GM21360 (cell line): ENCODE measurements at regions not wholly inside any gene's neighbourhood (a gene's known extent, or its start where the extent isn't known, plus 50 kb on each side); places are given as distances from the start of the nearest gene placed in this dataset.

Source experiments
- ATAC-seq: cut with Tn5 transposase; IDR thresholded peaks from one replicate; pipeline ENCODE4 v1.9.1; 2021; ENCODE audit warnings: mild to moderate bottlenecking, moderate library complexity; ENCODE audit not compliant: unreplicated experiment

- no peak for ATAC-seq
Measured at GRCh38 chr18:55166260-55166598, 207.0 kb upstream of the CCDC68 start.

- ATAC-seq: no peak
Measured at GRCh38 chr18:55163550-55163949, 204.3 kb upstream of the CCDC68 start.

DNA sequence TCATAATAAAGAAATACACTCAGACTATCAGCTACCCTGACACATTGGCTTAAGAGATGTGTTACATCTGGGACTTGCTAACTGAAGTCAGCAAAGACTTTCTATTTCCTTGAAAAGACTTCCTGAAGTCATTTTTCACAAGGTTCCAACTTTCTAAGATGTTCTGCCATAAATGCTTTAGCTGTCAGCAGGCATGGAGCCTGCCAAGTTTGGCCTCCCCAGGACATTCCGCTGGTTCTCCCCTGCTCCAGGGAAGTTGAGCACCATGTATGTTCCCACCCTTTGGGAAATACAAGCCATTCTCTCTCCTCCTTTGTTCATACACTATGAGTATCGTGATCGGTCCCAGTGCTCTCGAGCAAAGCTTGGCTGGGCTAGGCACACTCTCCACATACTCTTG, 202.7 kb upstream of the CCDC68 start:
- no peak for ATAC-seq

DNA sequence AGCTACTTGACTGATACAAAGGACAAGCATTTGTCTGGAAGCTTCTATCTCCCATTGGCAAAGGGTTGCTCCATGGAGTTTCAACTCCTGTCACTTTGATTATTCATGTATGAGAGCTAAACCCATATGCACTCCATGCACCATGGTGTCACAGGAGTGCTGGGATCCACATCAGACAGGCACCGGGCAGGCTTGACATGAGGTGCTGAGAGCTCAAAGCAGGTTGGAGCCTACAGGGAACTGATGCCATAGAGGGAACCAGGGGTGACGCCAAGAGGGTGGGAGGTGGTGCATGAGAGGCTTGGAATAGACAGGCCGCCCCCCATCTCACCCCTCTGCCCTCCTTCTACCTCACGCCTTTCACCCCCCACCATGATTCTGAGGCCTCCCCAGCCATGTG, 199.8 kb upstream of the CCDC68 start:
- ATAC-seq: no peak

GRCh38 chr18:55158570-55158969, 199.3 kb upstream of the CCDC68 start:
- no peak for ATAC-seq

DNA sequence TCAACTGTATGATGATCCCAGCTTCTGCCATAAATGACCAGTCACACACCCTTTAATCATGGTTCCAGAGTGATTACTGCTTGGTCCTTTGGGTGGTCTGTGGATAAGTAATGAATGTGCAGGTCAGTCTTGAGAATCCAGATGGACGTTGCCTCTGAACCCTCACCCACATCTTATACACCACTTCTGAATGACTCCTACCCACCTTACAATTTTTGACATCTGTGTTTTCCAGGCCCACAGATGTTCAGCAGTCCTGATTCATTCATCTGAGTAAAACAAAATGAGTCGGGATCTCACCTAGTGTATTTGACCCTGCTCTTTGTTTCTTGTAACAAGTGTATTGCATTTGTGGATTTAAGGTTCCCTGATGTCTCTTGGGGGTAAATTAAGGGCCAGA, 194.1 kb upstream of the CCDC68 start:
- ATAC-seq: no peak

GRCh38 chr18:55152801-55153200, 193.5 kb upstream of the CCDC68 start:
- ATAC-seq: no peak

- no peak for ATAC-seq
Measured at GRCh38 chr18:55149994-55150393, 190.7 kb upstream of the CCDC68 start.

- no peak for ATAC-seq
Measured at GRCh38 chr18:55147791-55148190, 188.5 kb upstream of the CCDC68 start.

GRCh38 chr18:55144193-55144930, 185.1 kb upstream of the CCDC68 start:
- ATAC-seq: no peak

- no peak for ATAC-seq
Measured at GRCh38 chr18:55142410-55142809, 183.1 kb upstream of the CCDC68 start.

DNA sequence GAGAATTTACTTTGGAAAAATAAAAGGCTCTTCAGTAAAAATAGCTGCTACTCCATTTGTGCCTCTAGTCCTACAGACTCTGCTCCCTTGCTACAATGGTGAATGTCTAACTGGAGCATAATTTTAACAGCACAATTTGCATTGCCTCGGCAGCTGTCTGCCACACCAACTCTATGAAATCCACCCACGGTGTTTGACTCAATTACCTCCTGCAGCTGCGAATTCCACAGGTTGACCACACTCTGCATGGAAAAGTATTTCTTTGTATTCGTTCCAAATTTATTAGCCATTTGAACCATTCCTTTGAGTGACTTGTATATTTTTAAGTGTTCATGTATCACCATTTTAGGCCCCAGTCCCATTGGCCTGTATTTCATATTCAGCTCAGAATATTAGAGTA, 182.1 kb upstream of the CCDC68 start:
- ATAC-seq: no peak

DNA sequence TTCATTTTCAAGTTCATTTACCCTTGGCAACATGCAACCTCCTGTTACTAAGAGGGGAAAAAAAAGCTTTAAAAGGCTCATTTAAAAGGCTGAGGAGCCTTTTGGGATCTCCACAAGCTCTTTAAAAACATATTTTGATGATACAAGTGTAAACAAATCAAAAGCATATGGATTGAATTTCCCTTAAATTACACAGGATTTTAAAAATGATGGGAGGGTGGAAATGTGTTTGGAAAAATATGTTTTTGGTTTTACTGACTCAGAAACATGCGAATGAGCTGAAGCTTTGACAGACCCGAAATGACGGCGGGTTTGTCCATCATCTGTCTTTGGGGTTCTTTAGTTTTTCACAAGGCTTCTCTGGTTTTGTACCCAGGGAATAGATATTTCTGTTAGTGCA, 180.6 kb upstream of the CCDC68 start:
- no peak for ATAC-seq

DNA sequence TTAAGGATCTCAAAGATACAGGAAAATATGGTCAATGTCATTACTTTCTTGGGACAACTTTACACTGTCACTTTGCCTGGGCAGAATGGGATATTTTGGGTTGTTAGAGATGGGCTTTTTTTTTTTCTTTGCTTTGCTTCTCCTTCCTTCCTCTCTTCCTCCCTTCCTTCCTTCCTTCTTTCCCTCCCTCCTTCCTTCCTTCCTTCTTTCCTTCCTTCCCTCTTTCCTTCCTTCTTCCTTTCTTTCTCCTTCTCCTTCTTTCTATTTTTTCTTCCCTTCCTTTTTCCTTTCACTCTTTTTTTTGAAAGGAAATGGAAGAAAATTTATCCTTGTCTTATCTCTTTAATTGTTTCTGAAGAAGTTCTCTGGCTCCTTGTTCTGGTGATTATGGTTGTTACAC, 180.0 kb upstream of the CCDC68 start:
- no peak for ATAC-seq

- ATAC-seq: no peak
Measured at GRCh38 chr18:55138401-55138800, 179.1 kb upstream of the CCDC68 start.

DNA sequence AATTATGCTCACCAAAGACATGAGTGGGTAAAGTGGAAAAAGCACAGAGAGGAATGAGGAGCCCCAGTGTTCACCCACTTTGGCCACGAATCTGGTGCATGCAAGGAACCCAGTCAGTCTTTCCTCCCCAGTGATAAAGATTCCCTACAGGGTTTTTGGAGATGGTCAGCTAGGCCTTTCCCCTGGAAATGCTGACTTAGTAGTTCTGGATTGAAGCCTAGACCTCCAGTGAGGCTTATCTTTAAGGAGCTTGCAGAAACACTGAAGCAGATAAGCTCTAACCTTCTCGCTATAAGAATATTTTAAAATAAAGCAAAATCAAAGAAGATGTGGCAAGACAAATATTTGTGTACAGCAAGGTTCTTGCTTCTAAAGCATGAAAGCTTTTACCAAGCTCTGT, 178.3 kb upstream of the CCDC68 start:
- no peak for ATAC-seq

DNA sequence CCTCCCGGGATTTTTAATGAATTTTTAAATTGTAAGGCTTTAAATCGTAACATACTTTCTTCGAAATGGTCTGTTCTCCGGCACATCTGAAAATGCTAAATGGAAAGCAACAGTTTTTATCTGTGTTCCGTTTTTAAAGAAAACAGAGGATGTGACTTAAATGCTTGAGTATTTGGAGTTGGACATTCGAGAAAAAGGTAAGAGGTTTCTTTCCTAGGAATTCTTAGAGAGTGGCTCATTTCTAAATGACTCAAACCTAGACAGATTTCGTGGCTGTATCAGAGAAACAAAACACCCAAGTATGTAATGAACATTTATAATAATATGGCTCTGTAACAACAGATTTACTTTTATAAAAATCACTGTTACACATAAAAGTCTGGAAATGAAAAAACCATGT, 177.6 kb upstream of the CCDC68 start:
- ATAC-seq: no peak

DNA sequence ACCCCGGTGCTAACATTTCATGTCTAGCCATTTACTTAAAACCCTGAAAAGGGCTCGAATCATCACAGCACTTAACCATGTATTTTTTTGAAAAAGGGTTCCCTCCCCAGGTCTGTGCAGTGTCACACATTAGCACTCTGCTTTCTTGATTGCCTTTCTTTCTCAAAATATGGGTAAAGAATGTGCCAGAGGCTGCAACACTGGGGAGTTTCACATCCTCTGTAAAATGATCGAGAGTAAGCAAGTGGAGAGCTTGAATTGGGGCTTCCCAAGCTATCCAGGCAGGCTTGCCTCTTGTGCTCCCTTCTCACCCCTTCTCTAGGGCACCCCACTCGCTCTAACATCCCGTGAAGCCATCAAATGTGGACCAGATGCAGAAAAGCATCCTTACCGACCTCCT, 177.0 kb upstream of the CCDC68 start:
- no peak for ATAC-seq

GRCh38 chr18:55133378-55133777, 174.1 kb upstream of the CCDC68 start:
- ATAC-seq: no peak

DNA sequence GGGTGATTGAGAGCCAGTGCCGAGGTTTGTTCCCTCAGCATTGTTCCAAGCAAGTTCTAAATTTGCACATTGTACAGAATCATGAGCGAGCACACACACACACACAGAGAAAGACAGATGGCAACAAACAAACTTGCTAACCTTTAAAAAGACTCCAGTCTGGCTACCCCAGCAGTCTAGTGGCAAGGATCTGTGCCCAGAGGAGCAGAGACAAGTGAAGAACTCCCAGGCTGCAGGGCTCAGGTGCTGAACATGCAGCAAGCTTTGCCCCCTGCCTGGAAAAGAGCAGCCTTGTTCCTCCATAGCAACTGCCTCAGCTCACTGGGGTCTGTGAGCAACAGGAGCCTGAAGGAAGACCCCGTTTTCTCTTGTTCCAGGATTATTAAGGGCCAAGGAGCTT, 169.2 kb upstream of the CCDC68 start:
- ATAC-seq: no peak

DNA sequence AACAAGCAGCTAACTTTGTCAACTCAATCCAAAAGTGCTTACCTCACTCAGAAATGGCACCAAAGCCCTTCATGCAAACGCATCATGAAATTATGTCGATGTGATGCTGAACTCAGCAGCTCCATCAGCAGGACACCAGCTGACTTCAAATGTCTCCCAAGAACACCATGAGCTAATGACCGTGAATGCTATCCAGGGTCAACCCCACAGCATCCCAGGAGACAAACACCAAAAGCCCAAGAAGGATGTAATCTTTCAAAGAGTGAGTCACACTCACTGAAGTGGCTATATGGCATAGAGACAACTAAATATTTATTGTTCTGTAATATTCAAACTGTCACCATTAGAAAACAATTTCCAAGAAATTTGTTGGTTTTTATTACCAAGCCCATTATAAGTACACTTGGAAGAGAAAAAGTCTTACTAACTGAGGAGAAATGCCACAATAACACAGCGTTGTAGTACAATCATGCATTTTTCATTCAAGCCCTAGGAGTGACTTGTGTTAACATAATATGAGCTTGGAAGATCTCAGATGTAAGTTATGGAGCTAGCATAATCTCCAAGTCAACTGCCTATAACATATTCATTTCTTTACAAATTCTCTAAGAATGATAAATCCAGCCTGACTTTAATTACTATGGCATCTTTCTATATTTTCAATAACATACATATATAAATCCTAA, 165.0 kb upstream of the CCDC68 start:
- no peak for ATAC-seq

GRCh38 chr18:55123361-55123760, 164.1 kb upstream of the CCDC68 start:
- ATAC-seq: no peak
